HEK293 (cell line): ENCODE measurements at regions not wholly inside any gene's neighbourhood (a gene's known extent, or its start where the extent isn't known, plus 50 kb on each side); places are given as distances from the start of the nearest gene placed in this dataset.

Source experiments
- CTCF ChIA-PET: fragments of 350-600 bp; formaldehyde crosslinking; extraction: SDS; loops from one replicate; lab custom pipeline; 2021; ENCODE audit warnings: antibody characterized with exemption; lab: Yijun Ruan, JAX
- POLR2A ChIA-PET: fragments of 300-600 bp; formaldehyde crosslinking; extraction: SDS; loops from one replicate; lab custom pipeline; 2020; ENCODE audit warnings: antibody characterized with exemption, inconsistent platforms; lab: Yijun Ruan, JAX
- H3K27ac ChIP-seq: fragments of 200-500 bp; sonication (Bioruptor generic); 2 replicates; pipeline ENCODE4 v1.5.1; 2014; ENCODE audit warnings: low read depth, low read length, control low read depth, inconsistent platforms; ENCODE audit errors: extremely low read depth
- H3K36me3 ChIP-seq, 2 experiments: fragments of 200-500 bp in 1 of 2; sonication (Bioruptor generic) in 1 of 2; 1 replicate in 1 of 2; 2 replicates in 1 of 2; pipeline ENCODE4 v1.5.1; 2014 to 2017; ENCODE audit warnings: inconsistent platforms in 2 of 2, low read length in 2 of 2; ENCODE audit not compliant: control insufficient read depth in 2 of 2, insufficient read depth in 1 of 2
- H3K4me1 ChIP-seq: fragments of 200-500 bp; sonication (Bioruptor generic); 2 replicates; pipeline ENCODE4 v1.5.1; 2014; ENCODE audit warnings: mild to moderate bottlenecking, low read length, inconsistent platforms; ENCODE audit not compliant: control insufficient read depth, insufficient read depth
- H3K4me3 ChIP-seq: 2 replicates; pipeline ENCODE4 v1.5.1; 2011; ENCODE audit warnings: low read depth, mild to moderate bottlenecking, control low read depth, low read length, moderate library complexity
- H3K9me3 ChIP-seq: fragments of 200-500 bp; sonication (Bioruptor generic); 2 replicates; pipeline ENCODE4 v1.5.1; 2014; ENCODE audit warnings: low read depth, low read length, inconsistent platforms; ENCODE audit not compliant: control insufficient read depth, insufficient read depth
- BCL11A ChIP-seq: fragments of 450-650 bp; formaldehyde crosslinking; IDR thresholded peaks from 2 replicates; pipeline ENCODE4 v1.5.1; 2016; ENCODE audit warnings: low read depth, missing biosample characterization, missing genetic modification characterization
- BCL6B ChIP-seq: fragments of 450-650 bp; formaldehyde crosslinking; IDR thresholded peaks from 2 replicates; pipeline ENCODE4 v1.5.1; 2017; ENCODE audit warnings: missing biosample characterization, missing genetic modification characterization
- GFI1B ChIP-seq: fragments of 450-650 bp; formaldehyde crosslinking; IDR thresholded peaks from 2 replicates; pipeline ENCODE4 v1.5.1; 2016; ENCODE audit warnings: missing biosample characterization, missing genetic modification characterization
- HOXD13 ChIP-seq: sonication (generic); formaldehyde crosslinking; IDR thresholded peaks from 2 replicates; pipeline ENCODE4 v1.8.0; 2022; ENCODE audit warnings: missing genetic modification reagents, borderline replicate concordance
- TCF7L2 ChIP-seq: IDR thresholded peaks from 2 replicates; pipeline ENCODE4 v1.6.1; 2011; ENCODE audit warnings: low read depth, mild to moderate bottlenecking, inconsistent platforms, low read length, moderate library complexity, borderline replicate concordance
- ZBTB26 ChIP-seq: fragments of 450-650 bp; formaldehyde crosslinking; optimal IDR thresholded peaks from 2 replicates; pipeline ENCODE3; 2016; ENCODE audit warnings: missing biosample characterization, mild to moderate bottlenecking, missing genetic modification characterization
- ZIC2 ChIP-seq: fragments of 450-650 bp; formaldehyde crosslinking; IDR thresholded peaks from 2 replicates; pipeline ENCODE4 v1.5.1; 2016; ENCODE audit warnings: missing biosample characterization, missing genetic modification characterization
- ZNF133 ChIP-seq: fragments of 450-650 bp; formaldehyde crosslinking; IDR thresholded peaks from 2 replicates; pipeline ENCODE4 v1.5.1; 2016; ENCODE audit warnings: missing biosample characterization, missing genetic modification characterization
- ZNF202 ChIP-seq: fragments of 450-650 bp; formaldehyde crosslinking; IDR thresholded peaks from 2 replicates; pipeline ENCODE4 v1.5.1; 2016; ENCODE audit warnings: missing biosample characterization, missing genetic modification characterization, borderline replicate concordance
- ZNF221 ChIP-seq: fragments of 450-650 bp; formaldehyde crosslinking; IDR thresholded peaks from 2 replicates; pipeline ENCODE4 v1.5.1; 2017; ENCODE audit warnings: missing biosample characterization, missing genetic modification characterization, borderline replicate concordance
- ZNF223 ChIP-seq: fragments of 450-650 bp; formaldehyde crosslinking; IDR thresholded peaks from 2 replicates; pipeline ENCODE4 v1.5.1; 2016; ENCODE audit warnings: missing biosample characterization, missing genetic modification characterization
- ZNF280C ChIP-seq: fragments of 450-650 bp; formaldehyde crosslinking; IDR thresholded peaks from 2 replicates; pipeline ENCODE4 v1.5.1; 2016; ENCODE audit warnings: missing biosample characterization, missing genetic modification characterization
- ZNF37A ChIP-seq: fragments of 450-650 bp; IDR thresholded peaks from 2 replicates; pipeline ENCODE4 v1.5.1; 2018; ENCODE audit warnings: missing biosample characterization, missing genetic modification characterization
- ZNF394 ChIP-seq: fragments of 450-650 bp; formaldehyde crosslinking; IDR thresholded peaks from 2 replicates; pipeline ENCODE4 v1.5.1; 2016; ENCODE audit warnings: missing biosample characterization, missing genetic modification characterization, mild to moderate bottlenecking, moderate library complexity, borderline replicate concordance
- ZNF449 ChIP-seq: fragments of 450-650 bp; formaldehyde crosslinking; IDR thresholded peaks from 2 replicates; pipeline ENCODE4 v1.5.1; 2017; ENCODE audit warnings: missing biosample characterization, mild to moderate bottlenecking, missing genetic modification characterization, moderate library complexity
- ZNF561 ChIP-seq: fragments of 450-650 bp; IDR thresholded peaks from 2 replicates; pipeline ENCODE4 v1.5.1; 2018; ENCODE audit warnings: missing biosample characterization, missing genetic modification characterization, borderline replicate concordance
- ZNF596 ChIP-seq: fragments of 450-650 bp; IDR thresholded peaks from 2 replicates; pipeline ENCODE4 v1.5.0; 2018; ENCODE audit warnings: missing biosample characterization, mild to moderate bottlenecking, missing genetic modification characterization, moderate library complexity
- ZNF658 ChIP-seq: fragments of 450-650 bp; formaldehyde crosslinking; IDR thresholded peaks from 2 replicates; pipeline ENCODE4; 2016; ENCODE audit warnings: missing biosample characterization, missing genetic modification characterization
- ZNF664 ChIP-seq: fragments of 450-650 bp; formaldehyde crosslinking; IDR thresholded peaks from 2 replicates; pipeline ENCODE4 v1.5.1; 2016; ENCODE audit warnings: missing biosample characterization, missing genetic modification characterization
- ZNF677 ChIP-seq: fragments of 450-650 bp; IDR thresholded peaks from 2 replicates; pipeline ENCODE4 v1.5.0; 2018; ENCODE audit warnings: missing biosample characterization, mild to moderate bottlenecking, missing genetic modification characterization, moderate library complexity
- ZNF701 ChIP-seq: fragments of 450-650 bp; formaldehyde crosslinking; IDR thresholded peaks from 2 replicates; pipeline ENCODE4 v1.5.1; 2016; ENCODE audit warnings: missing biosample characterization, missing genetic modification characterization
- ZXDB ChIP-seq: fragments of 450-650 bp; formaldehyde crosslinking; IDR thresholded peaks from 2 replicates; pipeline ENCODE4 v1.5.1; 2016; ENCODE audit warnings: missing biosample characterization, missing genetic modification characterization

- Histone ChIP-seq H3K4me3 (no peak overlapping the region), H3K4me1 (no peaks in the 10 kb centered on the region), H3K36me3 (no peaks in the 10 kb centered on the region), H3K9me3 (no peaks in the 10 kb centered on the region), H3K27ac (no peak overlapping the region)
- TF ChIP-seq ZNF280C (tag by site-specific recombination), result no peak
- TF ChIP-seq TCF7L2, result no peak
- TF ChIP-seq ZNF561, result no peak
- POLR2A ChIA-PET, result no interaction called here
- CTCF ChIA-PET, result interaction anchor here (1.3 kb wide), 1 partner anchor 42 kb away, joined by 4 read pairs; no protein-coding TSS in a partner anchor
Observed at GRCh38 chr6:152905551-152906299, 77.1 kb downstream of the FBXO5 start.

GRCh38 chr6:152909241-152909640, 73.6 kb downstream of the FBXO5 start:
- no peaks in the 10 kb centered on the region for H3K36me3 ChIP-seq
- ChIA-PET POLR2A (no interaction called here), CTCF (interaction anchor here (1.3 kb wide), 1 partner anchor 38 kb away, joined by 3 read pairs; no protein-coding TSS in a partner anchor)
- H3K4me1 ChIP-seq, result no peaks in the 10 kb centered on the region
- TF ChIP-seq ZNF677 (tag by site-specific recombination) (no peak), ZNF223 (no peak), ZBTB26 (no peak), ZNF449 (tag by site-specific recombination) (no peak), ZNF658 (no peak), BCL11A (tag by site-specific recombination) (no peak), ZXDB (tag by site-specific recombination) (no peak), BCL6B (tag by site-specific recombination) (no peak), ZNF596 (tag by site-specific recombination) (no peak), ZNF37A (tag by site-specific recombination) (no peak), HOXD13 (CRISPR knock-in tag) (no peak), ZNF701 (tag by site-specific recombination) (no peak), ZNF221 (tag by site-specific recombination) (no peak), ZNF133 (tag by site-specific recombination) (no peak), ZNF664 (tag by site-specific recombination) (no peak), ZIC2 (tag by site-specific recombination) (no peak), ZNF394 (tag by site-specific recombination) (no peak), ZNF202 (no peak), GFI1B (tag by site-specific recombination) (no peak)
- H3K9me3 ChIP-seq, result no peaks in the 10 kb centered on the region
- H3K27ac ChIP-seq, result no peak overlapping the region
- no peak overlapping the region for H3K4me3 ChIP-seq
